H9 (cell line): ENCODE measurements at regions not wholly inside any gene's neighbourhood (a gene's known extent, or its start where the extent isn't known, plus 50 kb on each side); places are given as distances from the start of the nearest gene placed in this dataset.

Source experiments
- DNase-seq: peaks from one replicate; pipeline ENCODE4 v3.0.0-alpha.2; 2017
- H2AFZ ChIP-seq: one replicate; pipeline ENCODE4 v1.6.1; 2013; ENCODE audit warnings: mild to moderate bottlenecking, low read length, control low read depth, moderate library complexity
- H2AK5ac ChIP-seq: 2 replicates; pipeline ENCODE4 v1.6.1; 2013; ENCODE audit warnings: low read length, control low read depth, mixed read lengths; ENCODE audit not compliant: insufficient read length
- H2BK120ac ChIP-seq: one replicate; pipeline ENCODE4 v1.6.1; 2013; ENCODE audit warnings: low read depth, mild to moderate bottlenecking, low read length, control low read depth, inconsistent platforms; ENCODE audit not compliant: poor library complexity, severe bottlenecking
- H2BK12ac ChIP-seq: 2 replicates; pipeline ENCODE4 v1.6.1; 2013; ENCODE audit warnings: low read length, control low read depth, mixed read lengths, low read depth; ENCODE audit not compliant: insufficient read length
- H2BK15ac ChIP-seq: 2 replicates; pipeline ENCODE4 v1.6.1; 2013; ENCODE audit warnings: low read depth, low read length, control low read depth
- H2BK20ac ChIP-seq: one replicate; pipeline ENCODE4 v1.6.1; 2013; ENCODE audit warnings: low read depth, mild to moderate bottlenecking, low read length, control low read depth, inconsistent platforms; ENCODE audit not compliant: poor library complexity, severe bottlenecking
- H2BK5ac ChIP-seq: 2 replicates; pipeline ENCODE4 v1.6.1; 2013; ENCODE audit warnings: low read length, control low read depth, mixed read lengths; ENCODE audit not compliant: insufficient read length
- H3K14ac ChIP-seq: 2 replicates; pipeline ENCODE4 v1.6.1; 2013; ENCODE audit warnings: low read length, control low read depth; ENCODE audit not compliant: insufficient read depth
- H3K18ac ChIP-seq: 2 replicates; pipeline ENCODE4 v1.6.1; 2013; ENCODE audit warnings: low read depth, mild to moderate bottlenecking, mixed read lengths, low read length, control low read depth; ENCODE audit not compliant: insufficient read length
- H3K23ac ChIP-seq: 2 replicates; pipeline ENCODE4 v1.6.1; 2013; ENCODE audit warnings: low read length, control low read depth, mixed read lengths, low read depth; ENCODE audit not compliant: insufficient read length
- H3K23me2 ChIP-seq: 2 replicates; pipeline ENCODE4 v1.6.1; 2013; ENCODE audit warnings: low read depth, mild to moderate bottlenecking, mixed read lengths, low read length, control low read depth; ENCODE audit not compliant: insufficient read length, poor library complexity, severe bottlenecking
- H3K27ac ChIP-seq: 2 replicates; pipeline ENCODE4 v1.5.1; 2013; ENCODE audit warnings: low read length, control low read depth, mixed read lengths, low read depth; ENCODE audit not compliant: insufficient read length
- H3K27me3 ChIP-seq: 2 replicates; pipeline ENCODE4 v1.6.1; 2013; ENCODE audit warnings: low read length, control low read depth, inconsistent platforms; ENCODE audit not compliant: insufficient read depth
- H3K4ac ChIP-seq: 2 replicates; pipeline ENCODE4 v1.6.1; 2013; ENCODE audit warnings: low read depth, mild to moderate bottlenecking, control low read depth, inconsistent platforms, low read length, moderate library complexity
- H3K4me1 ChIP-seq: 2 replicates; pipeline ENCODE4 v1.6.1; 2013; ENCODE audit warnings: low read length, control low read depth, inconsistent platforms; ENCODE audit not compliant: insufficient read depth
- H3K4me2 ChIP-seq: 2 replicates; pipeline ENCODE4 v1.6.1; 2013; ENCODE audit warnings: low read length, control low read depth, mixed read lengths; ENCODE audit not compliant: insufficient read length, insufficient read depth
- H3K56ac ChIP-seq: 2 replicates; pipeline ENCODE4 v1.6.1; 2013; ENCODE audit warnings: low read depth, mild to moderate bottlenecking, mixed read lengths, low read length, control low read depth; ENCODE audit not compliant: insufficient read length
- H3K79me1 ChIP-seq: 2 replicates; pipeline ENCODE4 v1.6.1; 2013; ENCODE audit warnings: low read depth, mild to moderate bottlenecking, moderate library complexity, low read length, control low read depth, inconsistent platforms; ENCODE audit not compliant: insufficient read depth, poor library complexity, severe bottlenecking
- H3K79me2 ChIP-seq: 2 replicates; pipeline ENCODE4 v1.6.1; 2013; ENCODE audit warnings: low read length, control low read depth, inconsistent platforms; ENCODE audit not compliant: insufficient read depth
- H3K9ac ChIP-seq: 2 replicates; pipeline ENCODE4 v1.6.1; 2013; ENCODE audit warnings: low read length, control low read depth, mixed read lengths; ENCODE audit not compliant: insufficient read length; ENCODE audit errors: extremely low read depth
- H3K9me3 ChIP-seq: one replicate; pipeline ENCODE4 v1.6.1; 2013; ENCODE audit warnings: low read depth, low read length, inconsistent platforms; ENCODE audit not compliant: control insufficient read depth
- H3T11ph ChIP-seq: one replicate; pipeline ENCODE4 v1.6.1; 2013; ENCODE audit warnings: mild to moderate bottlenecking, low read length, control low read depth, inconsistent platforms
- H4K20me1 ChIP-seq: one replicate; pipeline ENCODE4 v1.6.1; 2013; ENCODE audit not compliant: control insufficient read depth, insufficient read length, insufficient read depth
- H4K5ac ChIP-seq: 2 replicates; pipeline ENCODE4 v1.6.1; 2013; ENCODE audit warnings: low read depth, mild to moderate bottlenecking, mixed read lengths, low read length, control low read depth; ENCODE audit not compliant: insufficient read length
- H4K8ac ChIP-seq: replicated peaks from 2 replicates; pipeline ENCODE4 v1.6.1; 2013; ENCODE audit warnings: low read length, control low read depth, mixed read lengths, low read depth; ENCODE audit not compliant: insufficient read length
- H4K91ac ChIP-seq: 2 replicates; pipeline ENCODE4 v1.6.1; 2013; ENCODE audit warnings: low read depth, mild to moderate bottlenecking, moderate library complexity, mixed read lengths, low read length, control low read depth; ENCODE audit not compliant: insufficient read length
- H3K27ac Mint-ChIP-seq, 3 experiments: 2 replicates in 2 of 3; 3 replicates in 1 of 3; pipeline ENCODE4 v1.8.0; 2020 to 2021; ENCODE audit warnings: mixed read lengths in 3 of 3, mild to moderate bottlenecking in 1 of 3, moderate library complexity in 1 of 3
- H3K27me3 Mint-ChIP-seq: 2 replicates; pipeline ENCODE4 v1.8.0; 2021; ENCODE audit warnings: low read depth, mild to moderate bottlenecking, moderate library complexity, mixed read lengths
- H3K36me3 Mint-ChIP-seq, 3 experiments: 2 replicates in 2 of 3; 3 replicates in 1 of 3; pipeline ENCODE4 v1.8.0; 2020 to 2021; ENCODE audit warnings: low read depth in 3 of 3, mixed read lengths in 3 of 3; ENCODE audit not compliant: insufficient read depth in 1 of 3
- H3K4me1 Mint-ChIP-seq, 2 experiments: 2 replicates each; pipeline ENCODE4 v1.8.0; 2020; ENCODE audit warnings: mixed read lengths in 2 of 2
- H3K4me3 Mint-ChIP-seq, 2 experiments: 2 replicates in 1 of 2; 3 replicates in 1 of 2; pipeline ENCODE4 v1.8.0; 2020 to 2021; ENCODE audit warnings: mild to moderate bottlenecking in 2 of 2, mixed read lengths in 2 of 2, moderate library complexity in 1 of 2
- H3K9me3 Mint-ChIP-seq, 2 experiments: 2 replicates in 1 of 2; 3 replicates in 1 of 2; pipeline ENCODE4 v1.8.0; 2020; ENCODE audit warnings: mild to moderate bottlenecking in 2 of 2, mixed read lengths in 2 of 2, moderate library complexity in 1 of 2
- TF ChIP-seq, protein P1 (sequence below): fragments of 200-600 bp; sonication (generic); conservative IDR thresholded peaks from 3 replicates; pipeline ENCODE4 v1.8.0; 2021; ENCODE audit warnings: antibody characterized with exemption, mild to moderate bottlenecking

DNA sequence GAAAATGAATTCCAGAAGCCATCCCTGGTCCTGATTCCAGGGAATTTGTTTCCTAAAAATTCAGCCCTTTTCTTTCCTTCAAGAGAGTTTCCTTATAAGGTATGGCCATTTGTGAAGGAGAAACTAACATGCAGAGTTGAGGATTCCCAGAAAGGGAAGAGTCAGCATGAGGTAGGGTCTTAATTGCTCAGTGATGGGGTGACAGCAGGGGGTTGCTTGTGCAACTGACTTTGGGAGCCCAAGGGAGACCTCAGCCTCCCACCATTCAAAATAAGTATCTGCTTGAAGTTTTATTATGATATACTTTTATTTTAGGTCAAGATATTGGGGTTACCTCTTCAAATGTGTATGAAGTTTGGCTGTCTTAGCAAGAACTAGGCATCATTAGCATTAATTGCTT is 74.9 kb upstream of the CELF4 start:
- H2BK20ac ChIP-seq, result no peak overlapping the region
- no peak overlapping the region for H2BK120ac ChIP-seq
- H3K18ac ChIP-seq, result no peak overlapping the region
- H2AFZ ChIP-seq, result no peak overlapping the region
- H3K27ac ChIP-seq, result no peak overlapping the region
- no peak overlapping the region for H4K91ac ChIP-seq
- H3K27ac Mint-ChIP-seq, result peak overlapping the region; percentile 46 to 89 (median 77); a peak in 5 of 7 replicates
- no peak overlapping the region for H3T11ph ChIP-seq
- no peak overlapping the region for H3K56ac ChIP-seq
- no peak overlapping the region for H3K9ac ChIP-seq
- no peaks in the 10 kb centered on the region for H3K79me2 ChIP-seq
- no peak overlapping the region for H3K14ac ChIP-seq
- no peak overlapping the region for H4K5ac ChIP-seq
- no peaks in the 10 kb centered on the region for H3K23me2 ChIP-seq
- no peak overlapping the region for H3K4me2 ChIP-seq
- H4K8ac ChIP-seq, result no peak overlapping the region
- H2BK5ac ChIP-seq, result no peak overlapping the region
- peaks cover 21 to 22% of the 10 kb centered on the region in 2 experiments for H3K4me1 Mint-ChIP-seq
- no peaks in the 10 kb centered on the region for H3K27me3 ChIP-seq
- no peaks in the 10 kb centered on the region for H3K9me3 ChIP-seq
- no peak overlapping the region for H2BK15ac ChIP-seq
- peaks cover 15 to 17% of the 10 kb centered on the region in 2 experiments for H3K9me3 Mint-ChIP-seq
- H3K23ac ChIP-seq, result no peak overlapping the region
- no peak overlapping the region for H3K4ac ChIP-seq
- H2BK12ac ChIP-seq, result no peak overlapping the region
- H3K27me3 Mint-ChIP-seq, result peaks cover 2% of the 10 kb centered on the region
- H4K20me1 ChIP-seq, result no peaks in the 10 kb centered on the region
- H3K36me3 Mint-ChIP-seq, result peaks cover 14 to 17% (median 14%) of the 10 kb centered on the region in 3 experiments
- no peaks in the 10 kb centered on the region; the same call in 1 of the 2 replicates for H3K4me1 ChIP-seq
- DNase-seq, result no peak
- TF ChIP-seq, protein P1, sequence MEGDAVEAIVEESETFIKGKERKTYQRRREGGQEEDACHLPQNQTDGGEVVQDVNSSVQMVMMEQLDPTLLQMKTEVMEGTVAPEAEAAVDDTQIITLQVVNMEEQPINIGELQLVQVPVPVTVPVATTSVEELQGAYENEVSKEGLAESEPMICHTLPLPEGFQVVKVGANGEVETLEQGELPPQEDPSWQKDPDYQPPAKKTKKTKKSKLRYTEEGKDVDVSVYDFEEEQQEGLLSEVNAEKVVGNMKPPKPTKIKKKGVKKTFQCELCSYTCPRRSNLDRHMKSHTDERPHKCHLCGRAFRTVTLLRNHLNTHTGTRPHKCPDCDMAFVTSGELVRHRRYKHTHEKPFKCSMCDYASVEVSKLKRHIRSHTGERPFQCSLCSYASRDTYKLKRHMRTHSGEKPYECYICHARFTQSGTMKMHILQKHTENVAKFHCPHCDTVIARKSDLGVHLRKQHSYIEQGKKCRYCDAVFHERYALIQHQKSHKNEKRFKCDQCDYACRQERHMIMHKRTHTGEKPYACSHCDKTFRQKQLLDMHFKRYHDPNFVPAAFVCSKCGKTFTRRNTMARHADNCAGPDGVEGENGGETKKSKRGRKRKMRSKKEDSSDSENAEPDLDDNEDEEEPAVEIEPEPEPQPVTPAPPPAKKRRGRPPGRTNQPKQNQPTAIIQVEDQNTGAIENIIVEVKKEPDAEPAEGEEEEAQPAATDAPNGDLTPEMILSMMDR, result no peak
- no peak overlapping the region for H2AK5ac ChIP-seq
- H3K4me3 Mint-ChIP-seq, result no peak overlapping the region
- H3K79me1 ChIP-seq, result no peaks in the 10 kb centered on the region
